WTC11 (cell line): ENCODE measurements at regions not wholly inside any gene's neighbourhood (a gene's known extent, or its start where the extent isn't known, plus 50 kb on each side); places are given as distances from the start of the nearest gene placed in this dataset.

ENCODE experiments used
- ATAC-seq: fragments of 200-7000 bp; cut with Tn5 transposase; 2 replicates; pipeline ENCODE4 v1.10.0; 2021; ENCODE audit warnings: mild to moderate bottlenecking, moderate library complexity
- CTCF ChIA-PET: fragments of 300-600 bp; sonication (Branson Sonifier 250); formaldehyde crosslinking; loops from one replicate; lab custom pipeline; 2021; ENCODE audit warnings: antibody characterized with exemption; lab: Charles Lee
- POLR2A ChIA-PET: fragments of 350-600 bp; sonication (Branson Sonifier 250); formaldehyde crosslinking; loops from one replicate; lab custom pipeline; 2021; ENCODE audit warnings: antibody characterized with exemption; lab: Charles Lee
- DNase-seq: peaks from one replicate; pipeline ENCODE4 v3.0.0; 2021; ENCODE audit warnings: low spot score
- H3K27ac Mint-ChIP-seq: 2 replicates; pipeline ENCODE4 v1.8.0; 2021; ENCODE audit warnings: mixed read lengths
- H3K27me3 Mint-ChIP-seq: 2 replicates; pipeline ENCODE4 v1.8.0; 2021; ENCODE audit warnings: low read depth, mild to moderate bottlenecking, moderate library complexity, mixed read lengths
- H3K36me3 Mint-ChIP-seq: 2 replicates; pipeline ENCODE4 v1.8.0; 2021; ENCODE audit warnings: mixed read lengths
- H3K4me1 Mint-ChIP-seq: 2 replicates; pipeline ENCODE4 v1.8.0; 2022; ENCODE audit warnings: mixed read lengths
- H3K4me3 Mint-ChIP-seq: 2 replicates; pipeline ENCODE4 v1.8.0; 2021; ENCODE audit warnings: mild to moderate bottlenecking, moderate library complexity, mixed read lengths
- H3K9me3 Mint-ChIP-seq: 2 replicates; pipeline ENCODE4 v1.8.0; 2021; ENCODE audit warnings: mixed read lengths
- AR ChIP-seq: fragments of 250-450 bp; sonication (Bioruptor Pico); IDR thresholded peaks from 2 replicates; pipeline ENCODE4 v1.9.0; 2021; ENCODE audit warnings: mild to moderate bottlenecking
- ATF1 ChIP-seq: sonication (generic); formaldehyde crosslinking; IDR thresholded peaks from 2 replicates; pipeline ENCODE4 v1.8.1; 2023; ENCODE audit warnings: mild to moderate bottlenecking, moderate library complexity, missing genetic modification reagents
- CREM ChIP-seq: sonication (generic); formaldehyde crosslinking; IDR thresholded peaks from 2 replicates; pipeline ENCODE4 v1.8.1; 2022; ENCODE audit warnings: mild to moderate bottlenecking, missing genetic modification reagents, moderate library complexity
- E2F4 ChIP-seq: sonication (generic); formaldehyde crosslinking; IDR thresholded peaks from 2 replicates; pipeline ENCODE4 v1.8.1; 2022; ENCODE audit warnings: low read depth, mild to moderate bottlenecking, moderate library complexity, missing genetic modification reagents, borderline replicate concordance
- FOXJ3 ChIP-seq: sonication (generic); formaldehyde crosslinking; IDR thresholded peaks from 2 replicates; pipeline ENCODE4 v1.9.0; 2021; ENCODE audit warnings: missing genetic modification reagents, mild to moderate bottlenecking, borderline replicate concordance
- GTF2I ChIP-seq: fragments of 250-450 bp; sonication (Bioruptor Pico); conservative IDR thresholded peaks from 2 replicates; pipeline ENCODE4 v1.4.0; 2021; ENCODE audit warnings: mild to moderate bottlenecking
- HMGXB4 ChIP-seq: sonication (generic); formaldehyde crosslinking; IDR thresholded peaks from 2 replicates; pipeline ENCODE4 v1.8.1; 2023; ENCODE audit warnings: mild to moderate bottlenecking, moderate library complexity, missing genetic modification reagents
- NR2C2 ChIP-seq: sonication (generic); formaldehyde crosslinking; IDR thresholded peaks from 2 replicates; pipeline ENCODE4 v1.8.0; 2022; ENCODE audit warnings: mild to moderate bottlenecking, missing genetic modification reagents
- PREB ChIP-seq: sonication (generic); formaldehyde crosslinking; IDR thresholded peaks from 2 replicates; pipeline ENCODE4 v1.8.1; 2022; ENCODE audit warnings: mild to moderate bottlenecking, missing genetic modification reagents, moderate library complexity, borderline replicate concordance
- TEAD1 ChIP-seq: sonication (generic); formaldehyde crosslinking; IDR thresholded peaks from 2 replicates; pipeline ENCODE4 v1.8.0; 2022; ENCODE audit warnings: mild to moderate bottlenecking, missing genetic modification reagents
- ZNF317 ChIP-seq: sonication (generic); formaldehyde crosslinking; IDR thresholded peaks from 2 replicates; pipeline ENCODE4 v1.8.1; 2023; ENCODE audit warnings: low read depth, mild to moderate bottlenecking, moderate library complexity, missing genetic modification reagents, borderline replicate concordance
- ZNF425 ChIP-seq: fragments of 250-450 bp; sonication (Bioruptor Pico); conservative IDR thresholded peaks from 2 replicates; pipeline ENCODE4 v1.9.0; 2021; ENCODE audit warnings: mild to moderate bottlenecking

GRCh38 chr13:105445796-105446195, 1089.7 kb downstream of the EFNB2 start:
- TF ChIP-seq TEAD1 (CRISPR knock-in tag), result no peak
- no peak for TF ChIP-seq NR2C2 (CRISPR knock-in tag)
- no peak for TF ChIP-seq FOXJ3 (CRISPR knock-in tag)
- TF ChIP-seq PREB (CRISPR knock-in tag), result no peak
- TF ChIP-seq E2F4 (CRISPR knock-in tag), result no peak
- TF ChIP-seq HMGXB4 (CRISPR knock-in tag), result no peak
- no peak for TF ChIP-seq CREM (CRISPR knock-in tag)
- no peak for TF ChIP-seq AR (CRISPR knock-in tag)
- no peak for DNase-seq
- ChIA-PET POLR2A (no interaction called here), CTCF (no interaction called here)
- Mint-ChIP-seq H3K9me3 (no peaks in the 10 kb centered on the region), H3K4me1 (no peaks in the 10 kb centered on the region), H3K4me3 (no peak overlapping the region), H3K27ac (no peak overlapping the region), H3K36me3 (no peaks in the 10 kb centered on the region), H3K27me3 (no peaks in the 10 kb centered on the region)
- ATAC-seq, result no peak

GRCh38 chr13:105442949-105443699, 1092.3 kb downstream of the EFNB2 start:
- no peaks in the 10 kb centered on the region for H3K9me3 Mint-ChIP-seq
- H3K4me1 Mint-ChIP-seq, result no peaks in the 10 kb centered on the region
- ChIA-PET POLR2A (no interaction called here), CTCF (no interaction called here)
- TF ChIP-seq ZNF317 (CRISPR knock-in tag) (no peak), ZNF425 (CRISPR knock-in tag) (no peak), ATF1 (CRISPR knock-in tag) (no peak), GTF2I (no peak)
- no peaks in the 10 kb centered on the region for H3K27me3 Mint-ChIP-seq
- ATAC-seq (no peak), DNase-seq (no peak)
- no peak overlapping the region for H3K4me3 Mint-ChIP-seq
- H3K27ac Mint-ChIP-seq, result no peak overlapping the region
- H3K36me3 Mint-ChIP-seq, result no peaks in the 10 kb centered on the region
